Kidney (tissue), 13 donors: ENCODE measurements at regions not wholly inside any gene's neighbourhood (a gene's known extent, or its start where the extent isn't known, plus 50 kb on each side); places are given as distances from the start of the nearest gene placed in this dataset.

Experiments used
- DNase-seq, 5 donors: peaks; one replicate each; pipeline ENCODE4 v3.0.0-alpha.2; 2013 to 2020
- FAIRE-seq: peaks from 2 replicates; lab custom pipeline; 2012; peaks lifted over from hg19 to GRCh38; lab: Jason Lieb, UNC
- H3K27ac ChIP-seq, 2 donors: one replicate each; pipeline ENCODE4 v1.7.0; 2013; ENCODE audit warnings: low read depth in 2 of 2, low read length in 2 of 2, inconsistent platforms in 1 of 2
- H3K27me3 ChIP-seq: one replicate; pipeline ENCODE4 v1.7.1; 2013; ENCODE audit warnings: low read length, inconsistent platforms; ENCODE audit not compliant: control insufficient read depth, insufficient read depth
- H3K36me3 ChIP-seq, 3 donors: one replicate each; pipeline versions ENCODE4 v1.7.0 to v1.7.1; 2013; ENCODE audit warnings: low read length in 3 of 3, control low read depth in 1 of 3, inconsistent platforms in 1 of 3; ENCODE audit not compliant: insufficient read depth in 3 of 3, control insufficient read depth in 2 of 3
- H3K4me1 ChIP-seq, 3 donors: one replicate each; pipeline versions ENCODE4 v1.7.0 to v1.7.1; 2013; ENCODE audit warnings: low read length in 3 of 3, inconsistent platforms in 1 of 3, low read depth in 1 of 3; ENCODE audit not compliant: control insufficient read depth in 2 of 3, insufficient read depth in 2 of 3
- H3K4me3 ChIP-seq, 3 donors: one replicate each; pipeline versions ENCODE4 v1.7.0 to v1.8.1; 2013; ENCODE audit warnings: low read length in 3 of 3, control low read depth in 1 of 3, inconsistent platforms in 1 of 3
- H3K9ac ChIP-seq, 3 donors: one replicate each; pipeline versions ENCODE4 v1.7.0 to v1.7.1; 2013; ENCODE audit warnings: low read length in 3 of 3, control low read depth in 1 of 3, inconsistent platforms in 1 of 3
- H3K9me3 ChIP-seq, 3 donors: one replicate each; pipeline versions ENCODE4 v1.7.0 to v1.7.1; 2013; ENCODE audit warnings: low read length in 3 of 3, control low read depth in 1 of 3, inconsistent platforms in 1 of 3; ENCODE audit not compliant: control insufficient read depth in 2 of 3, insufficient read depth in 1 of 3
- intact Hi-C: fragments of 100-400 bp; cut with DNase I; formaldehyde crosslinking; loops from one replicate; pipeline ENCODE4 v1.11.1; 2022
- TF ChIP-seq, protein P1 (sequence below): IDR thresholded peaks from 3 replicates; pipeline ENCODE4 v1.5.1; 2012; ENCODE audit warnings: mild to moderate bottlenecking, moderate library complexity, borderline replicate concordance; ENCODE audit not compliant: insufficient read depth; ENCODE audit errors: extremely low read depth
- donor health status: control.
- donor health status: control.
- donor health status: control.
- donor health status: control.
- donor health status: control.
- donor health status: DM: yes; HTN: yes; CAD: no.
- donor health status: Normal renal cell carcinoma (clear cell type).

DNA sequence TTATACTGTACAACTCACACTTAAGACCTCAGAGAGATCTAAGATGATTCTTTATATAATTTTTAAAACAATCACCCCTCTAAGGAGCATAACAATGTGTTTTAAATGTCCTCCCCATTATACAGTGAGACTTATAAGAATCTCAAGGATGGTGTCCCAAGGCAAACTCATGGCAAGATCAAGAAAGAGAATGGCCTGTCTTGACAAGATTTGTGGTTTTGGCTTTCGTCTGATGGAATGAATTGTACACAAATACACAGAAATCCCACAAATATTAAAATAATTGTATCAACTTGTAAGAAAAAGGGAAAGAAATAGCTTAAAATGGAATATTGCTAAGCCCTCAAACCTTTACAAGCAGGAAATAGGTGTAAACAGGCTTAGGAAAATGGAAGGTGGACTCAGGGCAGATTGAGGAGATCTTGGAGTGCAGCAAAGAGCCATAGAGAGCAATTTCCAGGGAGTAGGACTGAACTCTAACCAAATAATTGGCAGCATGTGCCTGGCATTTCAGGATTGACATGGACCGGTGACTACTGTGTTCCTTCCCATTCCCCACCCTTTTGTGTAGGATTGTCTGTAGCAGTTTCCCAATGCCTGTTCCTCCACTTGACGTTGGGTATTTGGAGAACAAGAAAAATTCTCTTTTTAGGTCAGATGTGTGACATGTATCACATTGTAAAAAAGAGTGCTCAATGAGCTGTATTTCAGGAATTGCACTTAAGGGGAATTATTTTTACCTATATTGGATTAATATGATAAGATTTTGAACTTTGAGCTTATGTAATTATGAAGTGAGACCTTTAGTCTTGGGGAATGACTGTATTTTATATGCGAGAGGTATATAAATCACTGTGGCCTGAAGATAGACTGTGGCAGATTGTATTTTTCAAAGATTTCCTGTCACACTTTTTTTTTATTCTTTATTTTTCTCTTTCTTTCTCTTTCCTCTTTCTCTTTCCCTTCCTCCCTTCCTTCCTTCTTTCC is 317.8 kb upstream of the SLITRK3 start:
- TF ChIP-seq, protein P1, sequence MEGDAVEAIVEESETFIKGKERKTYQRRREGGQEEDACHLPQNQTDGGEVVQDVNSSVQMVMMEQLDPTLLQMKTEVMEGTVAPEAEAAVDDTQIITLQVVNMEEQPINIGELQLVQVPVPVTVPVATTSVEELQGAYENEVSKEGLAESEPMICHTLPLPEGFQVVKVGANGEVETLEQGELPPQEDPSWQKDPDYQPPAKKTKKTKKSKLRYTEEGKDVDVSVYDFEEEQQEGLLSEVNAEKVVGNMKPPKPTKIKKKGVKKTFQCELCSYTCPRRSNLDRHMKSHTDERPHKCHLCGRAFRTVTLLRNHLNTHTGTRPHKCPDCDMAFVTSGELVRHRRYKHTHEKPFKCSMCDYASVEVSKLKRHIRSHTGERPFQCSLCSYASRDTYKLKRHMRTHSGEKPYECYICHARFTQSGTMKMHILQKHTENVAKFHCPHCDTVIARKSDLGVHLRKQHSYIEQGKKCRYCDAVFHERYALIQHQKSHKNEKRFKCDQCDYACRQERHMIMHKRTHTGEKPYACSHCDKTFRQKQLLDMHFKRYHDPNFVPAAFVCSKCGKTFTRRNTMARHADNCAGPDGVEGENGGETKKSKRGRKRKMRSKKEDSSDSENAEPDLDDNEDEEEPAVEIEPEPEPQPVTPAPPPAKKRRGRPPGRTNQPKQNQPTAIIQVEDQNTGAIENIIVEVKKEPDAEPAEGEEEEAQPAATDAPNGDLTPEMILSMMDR, result no peak
- FAIRE-seq (no peak), DNase-seq (no peak)
- Histone ChIP-seq H3K27ac (no peak overlapping the region), H3K4me1 (no peaks in the 10 kb centered on the region), H3K9me3 (no peaks in the 10 kb centered on the region), H3K9ac (no peak overlapping the region), H3K4me3 (no peak overlapping the region), H3K36me3 (no peaks in the 10 kb centered on the region), H3K27me3 (no peaks in the 10 kb centered on the region)
- intact Hi-C loops, result no loop called here

DNA sequence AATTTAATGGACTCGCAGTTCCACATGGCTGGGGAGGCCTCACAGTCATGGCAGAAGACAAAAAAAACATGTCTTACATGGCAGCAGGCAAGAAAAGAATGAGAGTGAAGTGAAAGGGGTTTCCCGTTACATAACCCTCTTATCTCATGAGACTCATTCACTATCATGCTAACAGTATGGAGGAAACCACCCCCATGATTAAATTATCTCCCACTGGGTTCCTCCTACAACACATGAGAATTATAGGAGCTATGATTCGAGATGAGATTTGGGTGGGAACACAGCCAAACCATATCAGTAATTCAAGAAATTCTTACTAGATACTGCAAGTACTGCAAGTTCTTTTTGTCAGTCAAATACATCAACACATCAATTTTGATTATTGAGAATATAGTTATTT is 311.4 kb upstream of the SLITRK3 start:
- H3K4me3 ChIP-seq, result no peak overlapping the region
- TF ChIP-seq, protein P1, result no peak
- intact Hi-C loops, result no loop called here
- H3K9me3 ChIP-seq, result peaks cover 0 to 3% (median 0%) of the 10 kb centered on the region in 3 donors
- H3K9ac ChIP-seq, result no peak overlapping the region
- H3K36me3 ChIP-seq, result no peaks in the 10 kb centered on the region
- no peak overlapping the region for H3K27ac ChIP-seq
- no peak for FAIRE-seq
- no peaks in the 10 kb centered on the region for H3K4me1 ChIP-seq
- no peaks in the 10 kb centered on the region for H3K27me3 ChIP-seq
- DNase-seq, result no peak

DNA sequence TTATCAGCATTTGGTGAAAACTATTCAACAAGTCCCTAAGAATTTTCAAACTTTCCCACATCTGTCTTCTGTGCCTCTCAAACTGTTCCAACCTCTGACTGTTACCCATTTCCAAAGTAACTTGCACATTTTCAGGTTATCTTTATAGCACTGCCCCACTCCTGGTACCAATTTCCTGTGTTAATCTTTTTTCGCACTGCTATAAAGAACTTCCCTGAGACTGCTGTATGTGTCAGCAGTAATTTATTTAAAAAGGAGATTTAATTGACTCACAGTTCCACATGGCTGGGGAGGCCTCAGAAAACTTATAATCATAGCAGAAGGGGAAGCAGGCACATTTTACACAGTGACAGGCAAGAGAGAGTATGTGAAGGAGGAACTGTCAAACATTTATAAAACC is 310.9 kb upstream of the SLITRK3 start:
- TF ChIP-seq, protein P1, result no peak
- H3K9ac ChIP-seq, result no peak overlapping the region

More for the DNA sequence above, 310.9 kb upstream of the SLITRK3 start:
- H3K36me3 ChIP-seq, result no peaks in the 10 kb centered on the region
- H3K27me3 ChIP-seq, result no peaks in the 10 kb centered on the region
- intact Hi-C loops, result no loop called here
- no peak overlapping the region for H3K27ac ChIP-seq
- no peak overlapping the region for H3K4me3 ChIP-seq
- FAIRE-seq, result no peak
- DNase-seq, result no peak
- no peaks in the 10 kb centered on the region for H3K4me1 ChIP-seq
- H3K9me3 ChIP-seq, result peaks cover 0 to 3% (median 0%) of the 10 kb centered on the region in 3 donors
